CD4-positive, alpha-beta T cell (primary cell): ENCODE measurements at regions not wholly inside any gene's neighbourhood (a gene's known extent, or its start where the extent isn't known, plus 50 kb on each side); places are given as distances from the start of the nearest gene placed in this dataset.

Experiments
- ATAC-seq: fragments of 200-7000 bp; cut with Tn5 transposase; one replicate; pipeline ENCODE4 v1.10.0; 2022; ENCODE audit warnings: mild to moderate bottlenecking; ENCODE audit not compliant: poor library complexity
- CTCF ChIA-PET: fragments of 350-600 bp; sonication (Branson Sonifier 250); formaldehyde crosslinking; loops from one replicate; lab custom pipeline; 2021; ENCODE audit warnings: antibody characterized with exemption, inconsistent platforms; lab: Charles Lee
- POLR2A ChIA-PET: fragments of 350-600 bp; sonication (Branson Sonifier 250); formaldehyde crosslinking; loops from one replicate; lab custom pipeline; 2021; ENCODE audit warnings: antibody characterized with exemption, inconsistent platforms; lab: Charles Lee
- DNase-seq, 14 experiments: peaks; one replicate each; pipeline ENCODE4 v3.0.0-alpha.2; 2013 to 2020; ENCODE audit warnings: mixed read lengths in 2 of 14
- H3K27ac ChIP-seq, 2 donors: one replicate each; pipeline versions ENCODE4 v1.5.1 to v1.7.0; 2013; ENCODE audit warnings: low read length in 2 of 2, low read depth in 1 of 2, mild to moderate bottlenecking in 1 of 2
- H3K27me3 ChIP-seq, 2 experiments: 1 replicate in 1 of 2; 2 replicates in 1 of 2; pipeline versions ENCODE4 v1.6.1 to v1.7.0; 2013; ENCODE audit warnings: low read length in 2 of 2, control low read depth in 1 of 2, mild to moderate bottlenecking in 1 of 2, moderate library complexity in 1 of 2; ENCODE audit not compliant: insufficient read depth in 2 of 2, control insufficient read depth in 1 of 2
- H3K36me3 ChIP-seq: one replicate; pipeline ENCODE4 v1.6.1; 2013; ENCODE audit warnings: low read length, control low read depth; ENCODE audit not compliant: insufficient read depth
- H3K4me1 ChIP-seq: one replicate; pipeline ENCODE4 v1.6.1; 2013; ENCODE audit warnings: low read length, control low read depth; ENCODE audit not compliant: insufficient read depth
- H3K4me3 ChIP-seq: one replicate; pipeline ENCODE4 v1.5.1; 2013; ENCODE audit warnings: mild to moderate bottlenecking, low read length, moderate library complexity
- H3K9me3 ChIP-seq, 2 experiments: 1 replicate in 1 of 2; 2 replicates in 1 of 2; pipeline versions ENCODE4 v1.6.1 to v1.7.0; 2013; ENCODE audit warnings: low read length in 2 of 2, mild to moderate bottlenecking in 2 of 2, control low read depth in 1 of 2, moderate library complexity in 1 of 2; ENCODE audit not compliant: control insufficient read depth in 1 of 2, insufficient read depth in 1 of 2
- H3K27ac Mint-ChIP-seq: one replicate; pipeline ENCODE4 v1.8.0; 2020; ENCODE audit warnings: mixed read lengths
- H3K27me3 Mint-ChIP-seq: one replicate; pipeline ENCODE4 v1.8.0; 2021; ENCODE audit warnings: mixed read lengths
- H3K36me3 Mint-ChIP-seq: one replicate; pipeline ENCODE4 v1.8.0; 2021; ENCODE audit warnings: low read depth, mixed read lengths
- H3K4me1 Mint-ChIP-seq: one replicate; pipeline ENCODE4 v1.8.0; 2021; ENCODE audit warnings: low read depth, mixed read lengths
- H3K4me3 Mint-ChIP-seq: one replicate; pipeline ENCODE4 v1.8.0; 2020; ENCODE audit warnings: mild to moderate bottlenecking, mixed read lengths
- H3K9me3 Mint-ChIP-seq: one replicate; pipeline ENCODE4 v1.8.0; 2020; ENCODE audit warnings: mixed read lengths
- intact Hi-C, 2 experiments: fragments of 100-400 bp; cut with DNase I in 1 of 2; cut with micrococcal nuclease in 1 of 2; formaldehyde crosslinking; loops; one replicate each; pipeline versions ENCODE4 v1.15.1 to v1.9.0; 2023 to 2025; cut with DNase I, micrococcal nuclease
- TF ChIP-seq, protein P1 (sequence below): fragments of 200-600 bp; IDR thresholded peaks from one replicate; pipeline ENCODE4 v1.8.0; 2022; ENCODE audit warnings: antibody characterized with exemption, mild to moderate bottlenecking

DNA sequence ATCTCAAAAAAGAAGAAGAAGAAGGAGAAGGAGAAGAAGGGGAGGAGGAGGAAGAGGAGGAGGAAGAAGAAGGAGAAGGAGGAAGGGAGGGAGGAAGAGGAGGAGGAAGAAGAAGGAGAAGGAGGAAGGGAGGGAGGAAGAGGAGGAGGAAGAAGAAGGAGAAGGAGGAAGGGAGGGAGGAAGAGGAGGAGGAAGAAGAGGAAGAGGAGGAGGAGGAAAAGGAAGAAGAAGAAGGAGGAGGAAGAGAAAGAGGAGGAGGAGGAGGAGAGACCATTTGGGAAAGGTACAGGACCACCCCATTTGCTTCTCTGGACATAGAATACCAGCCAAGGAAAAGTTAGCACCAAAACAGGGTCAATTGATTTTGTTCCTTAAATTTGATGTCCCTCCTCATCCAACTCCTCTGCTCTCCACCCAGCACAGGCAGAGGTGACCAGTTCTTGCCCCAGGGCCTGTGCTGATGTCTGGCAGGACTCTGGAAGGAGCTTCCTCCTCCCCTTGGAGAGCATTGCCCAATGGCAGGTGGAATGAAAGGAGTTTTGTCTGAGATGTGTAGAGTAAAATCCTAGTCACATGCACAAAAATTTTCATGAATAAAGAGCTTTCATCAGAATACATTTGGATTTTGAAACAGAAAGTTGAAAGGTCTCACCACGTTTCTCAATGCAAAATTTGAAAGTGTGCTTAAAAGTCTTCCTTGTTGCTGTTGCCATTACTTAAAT, 182.9 kb downstream of the LY86 start:
- H3K9me3 Mint-ChIP-seq: no peaks in the 10 kb centered on the region
- H3K27me3 ChIP-seq: no peaks in the 10 kb centered on the region
- no peak for DNase-seq
- POLR2A ChIA-PET: no interaction called here
- H3K36me3 Mint-ChIP-seq: no peaks in the 10 kb centered on the region
- no peak overlapping the region for H3K4me3 ChIP-seq
- no peaks in the 10 kb centered on the region for H3K4me1 Mint-ChIP-seq
- TF ChIP-seq, protein P1, sequence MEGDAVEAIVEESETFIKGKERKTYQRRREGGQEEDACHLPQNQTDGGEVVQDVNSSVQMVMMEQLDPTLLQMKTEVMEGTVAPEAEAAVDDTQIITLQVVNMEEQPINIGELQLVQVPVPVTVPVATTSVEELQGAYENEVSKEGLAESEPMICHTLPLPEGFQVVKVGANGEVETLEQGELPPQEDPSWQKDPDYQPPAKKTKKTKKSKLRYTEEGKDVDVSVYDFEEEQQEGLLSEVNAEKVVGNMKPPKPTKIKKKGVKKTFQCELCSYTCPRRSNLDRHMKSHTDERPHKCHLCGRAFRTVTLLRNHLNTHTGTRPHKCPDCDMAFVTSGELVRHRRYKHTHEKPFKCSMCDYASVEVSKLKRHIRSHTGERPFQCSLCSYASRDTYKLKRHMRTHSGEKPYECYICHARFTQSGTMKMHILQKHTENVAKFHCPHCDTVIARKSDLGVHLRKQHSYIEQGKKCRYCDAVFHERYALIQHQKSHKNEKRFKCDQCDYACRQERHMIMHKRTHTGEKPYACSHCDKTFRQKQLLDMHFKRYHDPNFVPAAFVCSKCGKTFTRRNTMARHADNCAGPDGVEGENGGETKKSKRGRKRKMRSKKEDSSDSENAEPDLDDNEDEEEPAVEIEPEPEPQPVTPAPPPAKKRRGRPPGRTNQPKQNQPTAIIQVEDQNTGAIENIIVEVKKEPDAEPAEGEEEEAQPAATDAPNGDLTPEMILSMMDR: no peak
- ATAC-seq: no peak
- no peaks in the 10 kb centered on the region for H3K36me3 ChIP-seq
- CTCF ChIA-PET: no interaction called here
- H3K4me3 Mint-ChIP-seq: no peak overlapping the region
- H3K9me3 ChIP-seq: peaks cover 0 to under 1% of the 10 kb centered on the region in 2 experiments
- H3K4me1 ChIP-seq: no peaks in the 10 kb centered on the region
- no peak overlapping the region for H3K27ac Mint-ChIP-seq
- H3K27ac ChIP-seq: no peak overlapping the region
- H3K27me3 Mint-ChIP-seq: peaks cover 9% of the 10 kb centered on the region
- intact Hi-C loops: no loop called here

- no peak for ATAC-seq
- H3K27ac Mint-ChIP-seq: no peak overlapping the region
These were observed 183.4 kb downstream of the LY86 start for GRCh38 chr6:6771964-6772363.

DNA sequence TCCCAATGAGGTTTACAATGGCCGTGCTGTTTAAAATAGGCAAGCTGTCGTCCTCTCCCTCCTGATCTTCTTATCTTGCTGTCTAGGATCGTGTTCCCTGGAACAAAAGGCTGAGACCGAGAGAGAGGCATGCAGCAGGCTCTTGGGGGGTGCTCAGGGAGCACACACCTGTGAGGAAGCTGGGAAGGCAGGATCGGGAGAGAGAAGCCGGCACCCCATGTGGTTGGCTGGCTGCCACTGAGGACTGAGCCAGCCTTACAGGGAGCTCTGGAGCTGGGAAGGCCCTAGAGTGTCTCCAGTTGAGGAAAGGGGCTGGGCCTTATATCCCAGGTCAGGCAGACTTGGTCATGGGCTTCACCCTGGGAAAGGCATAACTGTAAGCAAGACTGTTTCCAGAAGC, 184.2 kb downstream of the LY86 start:
- H3K27me3 Mint-ChIP-seq: peaks cover 9% of the 10 kb centered on the region
- ChIA-PET CTCF (no interaction called here), POLR2A (no interaction called here)
- peaks cover 0 to 5% of the 10 kb centered on the region in 2 experiments for H3K9me3 ChIP-seq
- no peak for ATAC-seq
- H3K27ac Mint-ChIP-seq: no peak overlapping the region
- intact Hi-C loops: no loop called here
- no peaks in the 10 kb centered on the region for H3K4me1 Mint-ChIP-seq
- TF ChIP-seq, protein P1: no peak
- H3K27me3 ChIP-seq: no peaks in the 10 kb centered on the region
- H3K4me1 ChIP-seq: no peaks in the 10 kb centered on the region
- no peaks in the 10 kb centered on the region for H3K36me3 ChIP-seq
- H3K36me3 Mint-ChIP-seq: no peaks in the 10 kb centered on the region
- no peaks in the 10 kb centered on the region for H3K9me3 Mint-ChIP-seq
- H3K4me3 ChIP-seq: no peak overlapping the region
- no peak overlapping the region for H3K27ac ChIP-seq
- DNase-seq: no peak
- H3K4me3 Mint-ChIP-seq: no peak overlapping the region

More at GRCh38 chr6:6771964-6772363, 183.4 kb downstream of the LY86 start:
- Histone ChIP-seq H3K27ac (no peak overlapping the region), H3K4me3 (no peak overlapping the region), H3K9me3 (peaks cover 0 to 5% of the 10 kb centered on the region in 2 experiments), H3K4me1 (no peaks in the 10 kb centered on the region), H3K36me3 (no peaks in the 10 kb centered on the region), H3K27me3 (no peaks in the 10 kb centered on the region)
- Mint-ChIP-seq H3K4me1 (no peaks in the 10 kb centered on the region), H3K27me3 (peaks cover 9% of the 10 kb centered on the region), H3K36me3 (no peaks in the 10 kb centered on the region), H3K4me3 (no peak overlapping the region), H3K9me3 (no peaks in the 10 kb centered on the region)
- TF ChIP-seq, protein P1: no peak
- intact Hi-C loops: no loop called here
- DNase-seq: no peak
- CTCF ChIA-PET: no interaction called here
- POLR2A ChIA-PET: no interaction called here
